ENCODE measurements at regions not wholly inside any gene's neighbourhood (a gene's known extent, or its start where the extent isn't known, plus 50 kb on each side); places are given as distances from the start of the nearest gene placed in this dataset.
"Not testable (repeated sequence)": the region's sequence is repeated elsewhere in the genome, so short reads cannot be mapped to it uniquely, and the experiment has no call there.

- DNase-seq, result not testable (repeated sequence)
Measured at GRCh38 chr16:18263046-18263445, 73.5 kb downstream of the NPIPA8 start.

- not testable (repeated sequence) for DNase-seq
Measured at GRCh38 chr16:18261848-18262247, 74.7 kb downstream of the NPIPA8 start.

- DNase-seq, result not testable (repeated sequence)
Measured at GRCh38 chr16:18259496-18260176, 76.9 kb downstream of the NPIPA8 start.

GRCh38 chr16:18252943-18253342, 83.6 kb downstream of the NPIPA8 start:
- DNase-seq, result not testable (repeated sequence)

GRCh38 chr16:18230505-18230904, 106.0 kb downstream of the NPIPA8 start:
- DNase-seq, result not testable (repeated sequence)

GRCh38 chr16:18222054-18223009, 114.2 kb downstream of the NPIPA8 start:
- not testable (repeated sequence) for DNase-seq

- DNase-seq, result not testable (repeated sequence)
Measured at GRCh38 chr16:18217741-18218140, 118.8 kb downstream of the NPIPA8 start.

- DNase-seq, result not testable (repeated sequence)
Measured at GRCh38 chr16:18216814-18217213, 119.7 kb downstream of the NPIPA8 start.

- not testable (repeated sequence) for DNase-seq
Measured at GRCh38 chr16:18213810-18214209, 122.7 kb downstream of the NPIPA8 start.

- not testable (repeated sequence) for DNase-seq
Measured at GRCh38 chr16:18211505-18211904, 125.0 kb downstream of the NPIPA8 start.

- not testable (repeated sequence) for DNase-seq
Measured at GRCh38 chr16:18204786-18205185, 131.8 kb downstream of the NPIPA8 start.

- not testable (repeated sequence) for DNase-seq
Measured at GRCh38 chr16:18204309-18204708, 132.2 kb downstream of the NPIPA8 start.

GRCh38 chr16:18201511-18201910, 135.0 kb downstream of the NPIPA8 start:
- not testable (repeated sequence) for DNase-seq

GRCh38 chr16:18192389-18192788, 144.1 kb downstream of the NPIPA8 start:
- DNase-seq, result not testable (repeated sequence)

GRCh38 chr16:18190179-18190578, 146.4 kb downstream of the NPIPA8 start:
- DNase-seq, result not testable (repeated sequence)

GRCh38 chr16:18184755-18185154, 151.8 kb downstream of the NPIPA8 start:
- DNase-seq, result not testable (repeated sequence)

GRCh38 chr16:18181028-18181427, 155.5 kb downstream of the NPIPA8 start:
- DNase-seq, result not testable (repeated sequence)

- not testable (repeated sequence) for DNase-seq
Measured at GRCh38 chr16:18173945-18174497, 162.5 kb downstream of the NPIPA8 start.

- DNase-seq, result not testable (repeated sequence)
Measured at GRCh38 chr16:18162293-18162692, 174.2 kb downstream of the NPIPA8 start.

- not testable (repeated sequence) for DNase-seq
Measured at GRCh38 chr16:18161224-18161623, 175.3 kb downstream of the NPIPA8 start.

GRCh38 chr16:18159185-18159584, 177.4 kb downstream of the NPIPA8 start:
- not testable (repeated sequence) for DNase-seq

GRCh38 chr16:18157854-18158253, 178.7 kb downstream of the NPIPA8 start:
- DNase-seq, result not testable (repeated sequence)
